ENCODE measurements at regions not wholly inside any gene's neighbourhood (a gene's known extent, or its start where the extent isn't known, plus 50 kb on each side); places are given as distances from the start of the nearest gene placed in this dataset.

DNA sequence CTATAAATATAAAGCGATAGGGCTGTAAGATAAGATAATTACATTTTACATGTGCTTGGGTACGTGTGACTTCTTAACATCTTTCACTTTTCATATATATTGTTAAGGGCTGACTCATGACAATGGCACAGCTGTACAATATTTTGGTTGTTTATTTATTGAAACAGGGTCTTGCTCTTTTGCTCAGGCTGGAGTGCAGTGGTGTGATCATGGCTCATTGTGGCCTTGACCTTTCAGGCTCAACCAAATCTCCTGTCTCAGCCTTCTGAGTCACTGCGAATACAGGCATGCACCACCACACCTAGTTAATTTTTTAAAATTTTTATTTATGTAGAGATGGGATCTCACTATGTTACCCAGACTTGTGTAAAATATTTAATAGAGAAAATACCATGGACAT is 2532.4 kb upstream of the PCDH20 start:
- TF ChIP-seq, protein P1, sequence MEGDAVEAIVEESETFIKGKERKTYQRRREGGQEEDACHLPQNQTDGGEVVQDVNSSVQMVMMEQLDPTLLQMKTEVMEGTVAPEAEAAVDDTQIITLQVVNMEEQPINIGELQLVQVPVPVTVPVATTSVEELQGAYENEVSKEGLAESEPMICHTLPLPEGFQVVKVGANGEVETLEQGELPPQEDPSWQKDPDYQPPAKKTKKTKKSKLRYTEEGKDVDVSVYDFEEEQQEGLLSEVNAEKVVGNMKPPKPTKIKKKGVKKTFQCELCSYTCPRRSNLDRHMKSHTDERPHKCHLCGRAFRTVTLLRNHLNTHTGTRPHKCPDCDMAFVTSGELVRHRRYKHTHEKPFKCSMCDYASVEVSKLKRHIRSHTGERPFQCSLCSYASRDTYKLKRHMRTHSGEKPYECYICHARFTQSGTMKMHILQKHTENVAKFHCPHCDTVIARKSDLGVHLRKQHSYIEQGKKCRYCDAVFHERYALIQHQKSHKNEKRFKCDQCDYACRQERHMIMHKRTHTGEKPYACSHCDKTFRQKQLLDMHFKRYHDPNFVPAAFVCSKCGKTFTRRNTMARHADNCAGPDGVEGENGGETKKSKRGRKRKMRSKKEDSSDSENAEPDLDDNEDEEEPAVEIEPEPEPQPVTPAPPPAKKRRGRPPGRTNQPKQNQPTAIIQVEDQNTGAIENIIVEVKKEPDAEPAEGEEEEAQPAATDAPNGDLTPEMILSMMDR (IDR thresholded peaks at IDR 0.05) = no peak
- TF ChIP-seq POLR2A (IDR thresholded peaks at IDR 0.05) (no peak), POLR2AphosphoS5 (IDR thresholded peaks at IDR 0.05) (no peak), EP300 (IDR thresholded peaks at IDR 0.05) (no peak)

Data from suprapubic skin (tissue), 4 donors.